ENCODE measurements at regions not wholly inside any gene's neighbourhood (a gene's known extent, or its start where the extent isn't known, plus 50 kb on each side); places are given as distances from the start of the nearest gene placed in this dataset.

- in situ Hi-C loops (cut with MboI; ENCODE audit: low pct_ligation_motif_present in 1 of 4, low pct_unique_long_range_greater_than_20kb in 1 of 4, low sequenced_read_pairs in 3 of 4) = no loop called here
- Histone ChIP-seq H3K4me1 (peaks cover 0 to 3% (median 0%) of the 10 kb centered on the region in 4 donors), H3K9me3 (no peaks in the 10 kb centered on the region), H3K27ac (no peak overlapping the region), H3K36me3 (no peaks in the 10 kb centered on the region), H3K4me3 (no peak overlapping the region), H3K27me3 (peaks cover 8% of the 10 kb centered on the region)
- no peak for DNase-seq
- WGBS, 2 donors (ENCODE audit: low coverage in 1 of 2) = 88 to 100% methylated on average over 1 to 8 of the region's 8 CpGs
- intact Hi-C loops (cut with DNase I; ENCODE audit: low total_unique reads) = no loop called here
- no peak for TF ChIP-seq POLR2AphosphoS5 (IDR thresholded peaks at IDR 0.05)
- TF ChIP-seq, protein P1, sequence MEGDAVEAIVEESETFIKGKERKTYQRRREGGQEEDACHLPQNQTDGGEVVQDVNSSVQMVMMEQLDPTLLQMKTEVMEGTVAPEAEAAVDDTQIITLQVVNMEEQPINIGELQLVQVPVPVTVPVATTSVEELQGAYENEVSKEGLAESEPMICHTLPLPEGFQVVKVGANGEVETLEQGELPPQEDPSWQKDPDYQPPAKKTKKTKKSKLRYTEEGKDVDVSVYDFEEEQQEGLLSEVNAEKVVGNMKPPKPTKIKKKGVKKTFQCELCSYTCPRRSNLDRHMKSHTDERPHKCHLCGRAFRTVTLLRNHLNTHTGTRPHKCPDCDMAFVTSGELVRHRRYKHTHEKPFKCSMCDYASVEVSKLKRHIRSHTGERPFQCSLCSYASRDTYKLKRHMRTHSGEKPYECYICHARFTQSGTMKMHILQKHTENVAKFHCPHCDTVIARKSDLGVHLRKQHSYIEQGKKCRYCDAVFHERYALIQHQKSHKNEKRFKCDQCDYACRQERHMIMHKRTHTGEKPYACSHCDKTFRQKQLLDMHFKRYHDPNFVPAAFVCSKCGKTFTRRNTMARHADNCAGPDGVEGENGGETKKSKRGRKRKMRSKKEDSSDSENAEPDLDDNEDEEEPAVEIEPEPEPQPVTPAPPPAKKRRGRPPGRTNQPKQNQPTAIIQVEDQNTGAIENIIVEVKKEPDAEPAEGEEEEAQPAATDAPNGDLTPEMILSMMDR (IDR thresholded peaks at IDR 0.05) = no peak
- no peak for TF ChIP-seq EP300 (IDR thresholded peaks at IDR 0.05; ENCODE audit: low read depth)
- no peak for TF ChIP-seq POLR2A (IDR thresholded peaks at IDR 0.05)
These were observed 57.0 kb upstream of the PFKP start for GRCh38 chr10:3010334-3010733.

GRCh38 chr10:3009341-3009740, 58.0 kb upstream of the PFKP start:
- in situ Hi-C loops (cut with MboI; ENCODE audit: low pct_ligation_motif_present in 1 of 4, low pct_unique_long_range_greater_than_20kb in 1 of 4, low sequenced_read_pairs in 3 of 4) (no loop called here), intact Hi-C loops (cut with DNase I; ENCODE audit: low total_unique reads) (no loop called here)
- Histone ChIP-seq H3K27ac (no peak overlapping the region), H3K4me3 (no peak overlapping the region), H3K36me3 (no peaks in the 10 kb centered on the region), H3K4me1 (no peaks in the 10 kb centered on the region), H3K9me3 (no peaks in the 10 kb centered on the region), H3K27me3 (peaks cover 8% of the 10 kb centered on the region)
- no peak for DNase-seq
- TF ChIP-seq EP300 (IDR thresholded peaks at IDR 0.05; ENCODE audit: low read depth) (no peak), POLR2A (IDR thresholded peaks at IDR 0.05) (no peak), POLR2AphosphoS5 (IDR thresholded peaks at IDR 0.05) (no peak)
- TF ChIP-seq, protein P1 (IDR thresholded peaks at IDR 0.05) = no peak
- 37% methylated on average over 6 of the region's 6 CpGs; no CpG with 5 or more reads in 1 of the 2 donors for WGBS, 2 donors (ENCODE audit: low coverage in 1 of 2)

- in situ Hi-C loops (cut with MboI; ENCODE audit: low pct_ligation_motif_present in 1 of 4, low pct_unique_long_range_greater_than_20kb in 1 of 4, low sequenced_read_pairs in 3 of 4) = no loop called here
- no peak for TF ChIP-seq POLR2AphosphoS5 (IDR thresholded peaks at IDR 0.05)
- no peak for TF ChIP-seq POLR2A (IDR thresholded peaks at IDR 0.05)
- TF ChIP-seq, protein P1 (IDR thresholded peaks at IDR 0.05) = no peak
- TF ChIP-seq EP300 (IDR thresholded peaks at IDR 0.05; ENCODE audit: low read depth) = no peak
- Histone ChIP-seq H3K9me3 (no peaks in the 10 kb centered on the region), H3K4me1 (no peaks in the 10 kb centered on the region), H3K4me3 (no peak overlapping the region), H3K27me3 (peaks cover 8% of the 10 kb centered on the region), H3K27ac (no peak overlapping the region), H3K36me3 (no peaks in the 10 kb centered on the region)
- intact Hi-C loops (cut with DNase I; ENCODE audit: low total_unique reads) = no loop called here
- DNase-seq = no peak
- 50 to 52% methylated on average over 5 to 12 of the region's 12 CpGs for WGBS, 2 donors (ENCODE audit: low coverage in 1 of 2)
These were observed 58.7 kb upstream of the PFKP start for GRCh38 chr10:3008518-3009195.

GRCh38 chr10:3006607-3007006, 60.7 kb upstream of the PFKP start:
- no peak overlapping the region for H3K4me3 ChIP-seq
- in situ Hi-C loops (cut with MboI; ENCODE audit: low pct_ligation_motif_present in 1 of 4, low pct_unique_long_range_greater_than_20kb in 1 of 4, low sequenced_read_pairs in 3 of 4) (no loop called here), intact Hi-C loops (cut with DNase I; ENCODE audit: low total_unique reads) (no loop called here)
- DNase-seq = no peak
- no peaks in the 10 kb centered on the region for H3K9me3 ChIP-seq
- no peaks in the 10 kb centered on the region for H3K27me3 ChIP-seq
- TF ChIP-seq POLR2AphosphoS5 (IDR thresholded peaks at IDR 0.05) = no peak
- TF ChIP-seq EP300 (IDR thresholded peaks at IDR 0.05; ENCODE audit: low read depth) = no peak
- TF ChIP-seq POLR2A (IDR thresholded peaks at IDR 0.05) = no peak
- TF ChIP-seq, protein P1 (IDR thresholded peaks at IDR 0.05) = no peak
- no peaks in the 10 kb centered on the region for H3K36me3 ChIP-seq
- H3K4me1 ChIP-seq = no peaks in the 10 kb centered on the region
- WGBS, 2 donors (ENCODE audit: low coverage in 1 of 2) = 88% methylated on average over 1 of the region's 1 CpG; no CpG with 5 or more reads in 1 of the 2 donors
- H3K27ac ChIP-seq = no peak overlapping the region
